GM18505 (cell line): ENCODE measurements at regions not wholly inside any gene's neighbourhood (a gene's known extent, or its start where the extent isn't known, plus 50 kb on each side); places are given as distances from the start of the nearest gene placed in this dataset.
"Not testable (repeated sequence)": the region's sequence is repeated elsewhere in the genome, so short reads cannot be mapped to it uniquely, and the experiment has no call there.

ENCODE experiments used
- ATAC-seq: cut with Tn5 transposase; IDR thresholded peaks from one replicate; pipeline ENCODE4 v1.9.1; 2021; ENCODE audit not compliant: unreplicated experiment
- POLR2A ChIP-seq: IDR thresholded peaks from 4 replicates; pipeline ENCODE4 v1.6.1; 2011; ENCODE audit warnings: borderline replicate concordance; ENCODE audit not compliant: insufficient read depth, insufficient read length; ENCODE audit errors: extremely low read depth

DNA sequence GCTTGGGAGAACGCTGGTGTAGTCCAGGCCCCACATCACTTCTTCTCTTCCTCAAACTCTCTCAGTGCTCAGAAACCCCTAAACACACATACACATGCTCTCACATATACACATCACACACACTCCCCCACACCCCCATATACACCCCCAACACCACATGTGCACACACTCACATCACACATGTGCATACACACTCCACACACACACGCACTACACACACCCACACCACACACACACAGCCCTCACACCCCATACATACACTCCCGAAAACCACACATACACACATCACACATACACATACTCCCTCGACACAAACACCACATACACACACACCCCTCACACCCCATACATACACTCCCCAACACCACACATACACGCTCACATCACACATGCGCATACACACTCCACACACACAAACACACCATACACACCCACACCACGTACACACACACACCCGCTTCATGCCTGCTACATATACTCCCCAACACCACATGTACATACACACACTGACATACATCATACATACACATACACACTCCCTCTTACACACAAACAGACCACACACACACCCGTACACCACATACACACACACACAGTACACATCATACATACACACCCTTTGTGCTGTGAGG lies 110.3 kb upstream of the TMEM170B start:
- TF ChIP-seq POLR2A: no peak

DNA sequence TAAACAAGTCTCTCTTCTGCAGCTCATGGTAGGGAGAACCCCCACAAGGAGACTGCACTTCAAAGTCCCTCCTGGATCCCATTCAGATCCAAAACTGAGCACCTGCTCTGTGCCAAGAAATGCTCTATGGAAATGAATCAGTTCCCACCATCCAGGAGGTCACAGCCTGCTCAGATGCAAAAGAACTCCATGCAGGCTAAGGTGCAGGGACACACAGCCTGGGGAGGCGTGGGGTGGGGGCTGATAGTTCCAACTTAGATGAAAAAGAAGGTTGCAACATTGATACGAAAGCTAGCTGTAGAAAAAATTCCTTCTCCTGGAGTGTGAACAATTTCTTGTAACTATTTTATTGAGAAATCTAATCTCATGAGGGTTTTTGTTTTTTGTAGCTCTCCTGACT lies 111.0 kb upstream of the TMEM170B start:
- no peak for TF ChIP-seq POLR2A
- no peak for ATAC-seq

More for the DNA sequence above, 110.3 kb upstream of the TMEM170B start:
- ATAC-seq: no peak

DNA sequence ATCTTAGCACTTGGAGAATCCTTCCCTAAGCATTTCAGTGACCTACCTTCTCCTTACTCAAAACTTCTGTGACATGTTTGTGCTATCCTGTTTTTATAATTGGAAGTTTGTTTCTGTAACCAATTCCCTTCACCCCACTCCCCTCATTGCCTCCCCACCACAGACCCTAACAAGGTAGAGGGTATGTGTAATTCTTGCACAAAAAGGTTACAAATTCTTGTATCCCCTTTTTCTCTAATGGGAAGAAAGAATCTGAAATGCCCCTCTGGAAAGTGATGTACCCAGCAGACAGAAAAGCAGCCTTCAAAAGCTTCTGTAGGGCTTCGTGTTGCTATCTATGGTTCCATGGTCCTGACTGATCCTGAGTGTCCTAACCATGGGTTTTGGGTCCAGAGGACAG lies 111.7 kb upstream of the TMEM170B start:
- TF ChIP-seq POLR2A: no peak
- ATAC-seq: no peak

DNA sequence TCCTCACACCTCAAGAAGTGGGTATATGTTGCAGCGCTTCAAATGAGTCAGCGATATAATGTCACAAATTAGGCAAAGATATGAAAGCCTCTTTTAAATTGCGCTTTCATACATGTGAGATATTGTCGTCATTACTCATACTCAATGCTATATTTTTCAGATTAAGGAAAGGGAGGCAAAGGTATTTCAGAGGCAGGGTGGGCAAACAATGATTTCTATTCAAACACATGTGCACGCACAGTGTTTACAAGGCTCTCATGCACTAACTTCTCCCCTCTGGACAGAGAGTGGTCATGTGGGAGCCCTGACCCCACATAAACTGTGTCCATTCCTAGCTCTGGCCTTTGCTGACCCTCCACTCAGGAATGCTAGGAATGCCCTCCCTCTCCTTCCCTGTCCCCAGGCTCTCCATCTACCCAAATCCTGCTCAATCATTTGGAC lies 112.1 kb upstream of the TMEM170B start:
- no peak for ATAC-seq
- no peak for TF ChIP-seq POLR2A

DNA sequence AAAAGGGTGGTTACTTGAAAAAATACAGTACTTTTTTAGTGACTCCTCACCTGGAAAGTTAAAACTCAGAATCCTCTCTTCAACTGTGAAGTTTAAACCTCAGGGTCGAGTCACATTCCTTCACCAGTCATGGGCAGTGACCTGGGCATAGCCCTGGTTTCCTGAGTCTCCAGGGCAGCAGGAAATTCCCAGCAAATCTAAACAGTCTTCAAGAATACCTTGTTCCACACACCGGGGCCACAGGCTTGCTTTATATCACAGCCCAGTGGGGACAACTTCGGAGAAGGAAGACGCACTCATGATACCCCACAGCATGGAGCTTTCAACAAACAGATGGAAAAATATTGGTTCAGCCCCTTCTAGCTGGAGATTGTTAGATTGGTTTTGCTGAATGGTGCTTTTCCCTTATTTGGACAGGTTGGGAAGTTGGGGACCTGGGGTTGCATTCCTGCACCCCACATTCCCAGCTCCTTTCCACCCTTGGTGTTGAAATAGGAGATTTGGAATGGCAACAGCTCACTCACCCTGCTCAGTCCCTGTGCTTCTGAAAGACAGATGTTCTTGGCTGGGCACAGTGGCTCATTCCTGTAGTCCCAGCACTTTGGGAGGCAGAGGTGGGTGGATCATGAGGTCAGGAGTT lies 113.0 kb upstream of the TMEM170B start:
- ATAC-seq: no peak
- no peak for TF ChIP-seq POLR2A

DNA sequence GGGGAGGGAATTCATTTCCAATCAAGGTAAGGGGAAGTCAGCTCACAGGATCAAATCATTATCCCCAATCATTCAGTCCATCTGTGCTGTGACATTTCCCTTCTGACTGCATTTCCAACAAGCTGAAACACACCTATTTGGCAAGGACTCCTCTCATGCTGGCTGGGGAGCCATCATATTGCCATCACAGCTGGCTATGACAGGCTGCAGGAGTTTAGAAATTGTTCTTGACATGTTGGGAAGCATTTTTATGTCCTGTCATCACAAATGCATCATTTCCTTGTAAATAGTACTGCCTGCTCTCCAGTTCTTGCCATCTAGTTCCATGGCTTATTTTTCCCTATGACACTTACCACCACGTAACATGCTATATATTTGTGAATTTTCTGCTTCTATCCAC lies 113.9 kb upstream of the TMEM170B start:
- no peak for TF ChIP-seq POLR2A
- ATAC-seq: no peak

DNA sequence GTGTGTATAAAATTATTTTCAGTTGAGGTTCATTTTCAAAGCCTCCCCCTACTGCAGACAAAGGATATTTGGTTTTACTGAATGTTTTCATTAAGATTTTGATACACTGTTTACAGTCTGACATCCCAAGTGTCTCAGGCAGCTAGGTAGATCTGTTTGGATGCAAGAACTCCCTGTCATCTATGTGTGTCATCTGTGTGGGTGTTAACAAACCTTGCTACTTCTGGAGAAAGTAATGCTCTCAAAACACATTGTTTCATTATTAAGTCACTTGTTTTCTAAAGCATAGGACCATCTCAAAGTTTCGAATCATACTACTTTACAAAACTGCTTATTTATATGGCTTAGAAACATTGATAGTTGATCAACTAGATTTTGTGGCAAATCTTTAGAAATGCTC lies 114.5 kb upstream of the TMEM170B start:
- no peak for TF ChIP-seq POLR2A
- ATAC-seq: no peak

DNA sequence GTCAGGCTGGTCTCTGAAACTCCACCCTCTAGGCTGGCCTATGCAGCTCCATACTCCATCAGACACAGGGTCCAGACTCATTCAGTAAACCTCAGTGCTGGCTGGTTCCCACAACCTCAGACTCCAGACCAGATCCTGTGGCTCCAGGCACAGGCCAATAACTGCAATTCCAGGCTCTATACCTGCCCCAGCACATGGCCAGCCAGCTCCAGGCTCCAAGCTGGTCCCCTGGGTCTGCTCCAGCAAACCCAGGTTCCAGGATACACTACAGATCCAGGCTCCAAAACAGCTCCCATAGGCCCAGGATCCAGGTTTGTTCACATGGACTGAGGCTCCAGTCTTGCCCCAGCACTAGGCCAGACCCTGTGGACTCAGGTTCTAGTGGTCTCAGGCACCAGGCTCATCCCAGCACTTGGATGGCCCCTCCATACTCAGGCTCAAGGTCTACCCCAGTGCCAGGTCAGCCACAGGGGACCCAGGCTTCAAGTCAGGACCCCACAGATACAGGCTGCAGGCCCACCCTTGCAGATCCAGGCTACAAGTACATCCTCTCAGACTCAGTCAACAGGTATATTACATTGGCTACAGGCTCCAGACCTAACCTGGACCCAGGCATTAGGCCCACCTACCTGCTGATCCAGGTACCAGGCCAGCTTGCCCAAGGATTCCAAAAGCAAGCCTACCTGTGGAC lies 117.6 kb upstream of the TMEM170B start:
- ATAC-seq: no peak
- TF ChIP-seq POLR2A: no peak

DNA sequence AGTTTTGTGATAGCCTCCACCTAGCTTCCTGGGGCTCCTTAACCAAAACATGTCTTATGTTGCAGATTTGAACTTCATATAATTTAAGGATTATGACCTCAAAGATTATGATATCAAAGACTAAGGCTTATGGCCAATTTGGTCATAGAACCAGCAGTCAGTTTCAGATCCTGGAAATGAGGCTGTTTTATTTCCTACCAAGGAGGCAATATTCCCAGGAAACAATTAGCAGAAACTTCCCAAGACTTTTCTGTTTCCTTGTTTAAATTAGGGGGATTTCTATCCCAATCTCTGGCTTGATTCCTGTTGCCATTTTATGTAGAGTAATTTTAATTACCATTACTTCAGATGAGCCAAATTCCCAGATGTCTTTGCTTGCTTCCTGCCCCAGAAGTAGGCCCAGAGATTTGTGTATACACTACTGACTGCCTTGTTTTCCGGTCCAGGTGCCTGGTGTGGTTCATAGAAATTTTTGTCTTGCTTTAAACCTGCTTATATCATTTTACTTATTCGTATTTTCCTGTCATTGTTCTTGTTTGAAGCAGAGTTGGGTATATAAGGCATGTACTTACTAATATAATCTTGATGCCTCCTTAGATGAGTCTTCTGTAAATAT lies 119.2 kb upstream of the TMEM170B start:
- no peak for TF ChIP-seq POLR2A
- ATAC-seq: no peak

DNA sequence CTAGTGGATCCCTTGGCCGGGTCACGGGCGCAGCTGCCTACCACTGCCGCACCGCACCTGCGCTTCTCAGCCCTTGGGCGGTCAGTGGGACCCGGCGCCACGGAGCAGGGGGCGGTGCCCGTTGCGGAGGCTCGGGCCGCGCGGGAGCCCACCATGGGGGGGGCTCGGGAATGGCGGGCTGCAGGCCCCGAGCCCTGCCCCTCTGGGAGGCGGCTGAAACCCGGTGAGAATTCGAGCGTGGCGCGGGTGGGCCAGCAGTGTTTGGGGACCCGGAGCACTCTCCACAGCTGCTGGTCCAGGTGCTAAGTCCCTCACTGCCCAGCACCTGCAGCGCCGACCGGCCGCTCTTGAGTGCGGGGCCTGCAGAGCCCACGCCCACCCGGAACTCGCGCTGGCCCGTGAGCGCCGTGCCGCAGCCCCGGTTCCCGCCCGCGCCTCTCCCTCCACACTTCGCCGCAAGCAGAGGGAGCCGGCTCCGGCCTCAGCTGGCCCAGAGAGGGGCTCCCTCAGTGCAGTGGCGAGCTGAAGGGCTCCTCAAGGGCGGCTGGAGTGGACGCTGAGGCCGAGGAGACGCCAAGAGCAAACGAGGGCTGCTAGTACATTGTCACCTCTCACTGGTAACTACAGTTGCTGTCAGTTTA lies 120.5 kb upstream of the TMEM170B start:
- no peak for TF ChIP-seq POLR2A
- no peak for ATAC-seq

DNA sequence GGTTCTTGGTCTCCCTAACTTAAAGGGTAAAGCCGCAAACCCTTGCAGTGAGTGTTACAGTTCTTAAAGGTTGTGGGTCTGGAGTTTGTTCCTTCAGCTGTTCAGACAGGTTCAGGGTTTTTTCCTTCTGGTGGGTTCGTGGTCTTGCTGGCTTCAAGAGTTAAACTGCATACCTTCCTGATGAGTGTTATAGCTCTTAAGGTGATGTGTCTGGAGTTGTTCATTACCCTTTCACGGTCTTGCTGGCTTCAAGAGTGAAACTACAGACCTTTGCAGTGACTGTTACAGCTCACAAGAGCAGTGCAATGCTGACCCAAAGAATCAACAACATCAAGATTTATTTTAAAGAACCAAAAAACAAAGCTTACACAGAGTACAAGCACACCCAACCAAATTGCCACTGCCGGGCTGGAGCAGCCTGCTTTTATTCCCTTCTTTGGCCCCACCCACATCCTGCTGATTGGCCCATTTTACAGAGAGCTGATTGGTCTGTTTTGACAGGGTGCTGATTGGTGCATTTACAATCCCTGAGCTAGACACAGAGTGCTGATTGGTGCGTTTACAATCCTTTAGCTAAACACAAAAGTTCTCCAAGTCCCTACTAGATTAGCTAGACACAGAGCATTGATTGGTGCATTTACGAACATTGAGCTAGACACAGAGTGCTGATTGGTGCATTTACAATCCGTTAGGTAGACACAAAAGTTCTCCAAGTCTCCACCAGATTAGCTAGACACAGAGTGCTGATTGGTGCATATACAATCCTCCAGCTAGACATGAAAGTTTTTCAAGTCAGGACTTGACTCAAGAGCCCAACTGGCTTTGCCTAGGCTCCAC lies 121.2 kb upstream of the TMEM170B start:
- ATAC-seq: not testable (repeated sequence)

DNA sequence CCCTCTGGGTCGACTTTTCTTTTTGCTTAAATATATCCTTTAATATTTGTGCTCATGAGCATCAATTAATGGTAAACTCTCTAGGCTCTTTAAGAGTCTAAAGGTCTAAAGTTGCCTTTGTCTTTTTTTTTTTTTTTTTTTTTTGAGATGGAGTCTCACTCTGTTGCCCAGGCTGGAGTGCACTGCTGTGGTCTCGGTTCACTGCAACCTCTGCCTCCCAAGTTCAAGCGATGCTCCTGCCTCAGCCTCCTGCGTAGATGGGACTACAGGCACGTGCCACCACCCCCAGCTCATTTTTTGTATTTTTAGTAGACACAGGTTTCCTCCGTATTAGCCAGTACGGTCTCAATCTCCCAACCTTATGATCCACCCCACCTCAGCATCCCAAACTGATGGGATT lies 122.0 kb upstream of the TMEM170B start:
- TF ChIP-seq POLR2A: no peak
- no peak for ATAC-seq
